ENCODE measurements at regions not wholly inside any gene's neighbourhood (a gene's known extent, or its start where the extent isn't known, plus 50 kb on each side); places are given as distances from the start of the nearest gene placed in this dataset.

DNA sequence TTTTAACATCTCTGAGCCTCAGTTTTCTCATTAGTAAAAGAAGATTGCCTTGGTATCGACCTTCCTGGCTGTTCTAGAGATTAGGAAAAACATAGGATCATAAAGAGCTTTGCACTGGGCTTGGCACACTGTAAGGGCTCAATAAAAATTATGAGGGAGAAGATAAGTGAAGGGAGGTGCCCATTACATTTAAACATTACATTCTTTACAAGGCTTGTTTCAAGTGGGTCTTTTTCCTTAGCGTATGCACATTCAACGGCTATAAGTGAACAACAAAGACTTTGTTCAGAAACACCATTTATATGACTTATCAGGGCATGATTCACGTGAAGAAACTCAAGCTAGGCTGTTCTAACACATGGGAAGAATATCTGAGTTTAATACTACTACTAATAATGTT, 351.9 kb upstream of the NPVF start:
- intact Hi-C loops (cut with DNase I; ENCODE audit: low total_unique reads) = no loop called here
- Histone ChIP-seq H3K36me3 (ENCODE audit: low read depth, missing control alignments) (no peaks in the 10 kb centered on the region), H3K4me1 (peaks cover 5% of the 10 kb centered on the region), H3K9me3 (no peaks in the 10 kb centered on the region), H3K4me3 (no peak overlapping the region), H3K27me3 (no peaks in the 10 kb centered on the region), H3K27ac (no peak overlapping the region)
- no peak for TF ChIP-seq POLR2A (IDR thresholded peaks at IDR 0.05)
- TF ChIP-seq CTCF (IDR thresholded peaks at IDR 0.05) = no peak
- no peak for DNase-seq
- 73 to 74% methylated on average over 4 of the region's 4 CpGs for WGBS, 2 donors

DNA sequence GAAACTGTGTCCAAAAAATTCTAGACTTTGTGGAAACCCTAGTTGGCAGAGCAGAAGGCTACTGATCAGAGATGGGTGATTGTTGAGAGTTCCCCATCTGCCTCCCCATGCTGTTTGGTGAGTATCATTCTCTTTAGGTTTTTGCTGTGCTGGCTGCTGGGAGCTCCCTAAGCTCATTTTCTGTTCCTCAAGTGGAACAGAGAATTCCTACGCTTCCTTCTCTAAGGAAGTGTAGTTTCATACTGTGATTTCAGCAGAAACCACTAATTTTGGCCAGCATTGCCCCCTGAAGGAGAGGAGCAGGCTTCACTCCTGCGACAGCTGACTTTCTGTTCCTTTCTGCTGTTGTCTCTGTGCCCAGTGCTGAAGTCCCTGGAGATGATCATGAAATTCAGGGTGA, 355.3 kb upstream of the NPVF start:
- WGBS, 2 donors = 90 to 97% methylated on average over 2 of the region's 2 CpGs
- Histone ChIP-seq H3K4me1 (peaks cover 5% of the 10 kb centered on the region), H3K4me3 (no peak overlapping the region), H3K27ac (no peak overlapping the region), H3K27me3 (no peaks in the 10 kb centered on the region), H3K36me3 (ENCODE audit: low read depth, missing control alignments) (no peaks in the 10 kb centered on the region), H3K9me3 (no peaks in the 10 kb centered on the region)
- intact Hi-C loops (cut with DNase I; ENCODE audit: low total_unique reads) = no loop called here
- TF ChIP-seq CTCF (IDR thresholded peaks at IDR 0.05) = no peak
- no peak for TF ChIP-seq POLR2A (IDR thresholded peaks at IDR 0.05)
- no peak for DNase-seq

DNA sequence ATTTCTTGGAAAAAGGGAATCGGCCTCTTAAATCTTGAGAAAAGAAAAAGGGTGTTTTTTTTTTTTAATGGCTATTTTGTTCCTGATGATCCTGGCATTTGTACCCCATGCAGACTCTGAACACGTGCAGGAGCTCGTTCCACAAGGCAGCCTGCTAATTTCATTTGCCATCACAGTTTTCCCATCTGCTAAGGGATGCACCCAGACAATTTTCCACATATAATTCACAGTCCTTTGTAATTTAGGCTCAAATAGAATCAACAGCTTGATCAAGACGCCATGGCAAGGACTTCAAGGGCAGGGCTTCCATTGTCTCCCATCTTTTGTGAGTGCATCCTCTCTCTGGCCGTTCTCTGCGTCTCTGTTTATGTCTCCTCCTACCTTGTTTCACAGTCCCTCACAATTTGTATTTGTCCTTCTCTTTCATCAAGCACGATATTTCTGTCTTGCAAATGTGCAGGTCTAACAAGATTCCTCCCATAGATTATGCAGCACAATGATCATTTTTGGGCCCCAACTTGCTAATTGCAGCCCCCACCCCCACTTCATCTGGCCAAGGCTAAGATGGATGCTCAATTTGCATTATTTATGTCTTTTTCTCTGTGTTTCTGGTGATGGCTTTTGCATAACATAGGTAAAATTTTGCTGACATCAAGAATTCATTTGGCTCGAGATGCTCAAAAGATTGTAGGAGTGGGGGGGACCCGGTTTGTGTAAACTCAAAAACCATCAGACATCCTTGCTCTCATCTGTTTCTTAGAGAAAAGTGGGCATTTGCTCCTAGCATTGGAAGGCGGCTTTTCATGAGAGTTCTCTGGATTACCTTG, 356.0 kb upstream of the NPVF start:
- intact Hi-C loops (cut with DNase I; ENCODE audit: low total_unique reads) = no loop called here
- no peak for DNase-seq
- 80 to 93% methylated on average over 10 of the region's 10 CpGs for WGBS, 2 donors
- Histone ChIP-seq H3K27me3 (no peaks in the 10 kb centered on the region), H3K9me3 (no peaks in the 10 kb centered on the region), H3K27ac (no peak overlapping the region), H3K4me3 (no peak overlapping the region), H3K36me3 (ENCODE audit: low read depth, missing control alignments) (no peaks in the 10 kb centered on the region), H3K4me1 (peaks cover 5% of the 10 kb centered on the region)
- TF ChIP-seq CTCF (IDR thresholded peaks at IDR 0.05) = no peak
- TF ChIP-seq POLR2A (IDR thresholded peaks at IDR 0.05) = no peak

GRCh38 chr7:25586513-25586912, 358.2 kb upstream of the NPVF start:
- Histone ChIP-seq H3K9me3 (no peaks in the 10 kb centered on the region), H3K36me3 (ENCODE audit: low read depth, missing control alignments) (no peaks in the 10 kb centered on the region), H3K4me3 (no peak overlapping the region), H3K4me1 (no peaks in the 10 kb centered on the region), H3K27me3 (no peaks in the 10 kb centered on the region), H3K27ac (no peak overlapping the region)
- TF ChIP-seq CTCF (IDR thresholded peaks at IDR 0.05) = no peak
- no peak for TF ChIP-seq POLR2A (IDR thresholded peaks at IDR 0.05)
- WGBS, 2 donors = 81% methylated on average over 5 of the region's 5 CpGs
- no peak for DNase-seq
- intact Hi-C loops (cut with DNase I; ENCODE audit: low total_unique reads) = no loop called here

DNA sequence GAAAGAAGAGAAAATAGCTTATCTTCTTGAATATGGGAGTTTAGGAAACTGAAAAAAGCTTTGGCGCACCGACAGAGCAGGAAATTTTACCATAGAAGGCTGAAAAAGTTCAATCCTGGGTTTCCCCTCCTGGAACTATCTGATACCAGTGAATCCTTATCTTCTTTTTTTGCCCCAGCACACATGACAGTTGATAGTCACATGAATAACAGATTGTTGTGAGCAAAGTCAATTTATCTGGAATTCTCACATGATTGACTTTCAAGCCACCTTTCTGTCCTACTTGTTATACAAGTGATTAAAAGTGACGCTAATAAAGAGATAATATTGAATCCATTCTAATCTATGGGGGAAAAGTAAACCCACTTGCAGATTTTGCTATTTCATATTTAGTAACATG, 365.8 kb upstream of the NPVF start:
- no peaks in the 10 kb centered on the region for H3K9me3 ChIP-seq
- H3K36me3 ChIP-seq (ENCODE audit: low read depth, missing control alignments) = no peaks in the 10 kb centered on the region

More for the DNA sequence above, 365.8 kb upstream of the NPVF start:
- TF ChIP-seq POLR2A (IDR thresholded peaks at IDR 0.05) (no peak), CTCF (IDR thresholded peaks at IDR 0.05) (no peak)
- Histone ChIP-seq H3K27ac (no peak overlapping the region), H3K4me3 (no peak overlapping the region), H3K27me3 (no peaks in the 10 kb centered on the region), H3K4me1 (no peaks in the 10 kb centered on the region)
- intact Hi-C loops (cut with DNase I; ENCODE audit: low total_unique reads) = no loop called here
- no peak for DNase-seq
- WGBS, 2 donors = 72 to 88% methylated on average over 3 of the region's 3 CpGs

Data from testis (tissue), 2 donors.